GM19372 (cell line): ENCODE measurements at regions not wholly inside any gene's neighbourhood (a gene's known extent, or its start where the extent isn't known, plus 50 kb on each side); places are given as distances from the start of the nearest gene placed in this dataset.
"Not testable (repeated sequence)": the region's sequence is repeated elsewhere in the genome, so short reads cannot be mapped to it uniquely, and the experiment has no call there.

ENCODE experiments used
- ATAC-seq: cut with Tn5 transposase; IDR thresholded peaks from one replicate; pipeline ENCODE4 v1.9.1; 2021; ENCODE audit warnings: mild to moderate bottlenecking, low read depth, moderate library complexity; ENCODE audit not compliant: unreplicated experiment

DNA sequence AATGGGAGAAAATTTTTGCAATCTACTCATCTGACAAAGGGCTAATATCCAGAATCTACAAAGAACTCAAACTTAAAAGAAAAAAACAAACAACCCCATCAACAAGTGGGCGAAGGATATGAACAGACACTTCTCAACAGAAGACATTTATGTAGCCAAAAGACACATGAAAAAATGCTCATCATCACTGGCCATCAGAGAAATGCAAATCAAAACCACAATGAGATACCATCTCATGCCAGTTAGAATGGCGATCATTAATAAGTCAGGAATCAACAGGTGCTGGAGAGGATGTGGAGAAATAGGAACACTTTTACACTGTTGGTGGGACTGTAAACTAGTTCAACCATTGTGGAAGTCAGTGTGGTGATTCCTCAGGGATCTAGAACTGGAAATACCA is 187.7 kb upstream of the ARHGEF26 start:
- not testable (repeated sequence) for ATAC-seq

DNA sequence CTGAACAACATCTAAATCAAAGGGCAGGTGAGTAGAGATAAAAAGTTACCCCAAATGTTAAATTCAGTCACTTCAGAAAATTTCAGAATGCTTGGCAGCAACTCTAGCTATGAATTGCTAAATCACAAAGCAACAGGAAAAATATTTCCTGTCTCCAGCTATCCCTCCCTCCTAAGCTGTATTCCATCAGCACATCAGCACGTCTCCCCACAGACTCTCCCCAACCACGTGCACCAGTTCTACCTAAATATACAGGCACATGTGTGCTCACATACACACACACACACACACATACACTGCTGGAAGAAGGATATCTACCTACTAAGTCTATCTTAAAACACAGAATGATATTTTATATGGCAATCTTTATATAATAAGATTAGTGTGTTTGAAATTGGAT is 177.1 kb upstream of the ARHGEF26 start:
- no peak for ATAC-seq

DNA sequence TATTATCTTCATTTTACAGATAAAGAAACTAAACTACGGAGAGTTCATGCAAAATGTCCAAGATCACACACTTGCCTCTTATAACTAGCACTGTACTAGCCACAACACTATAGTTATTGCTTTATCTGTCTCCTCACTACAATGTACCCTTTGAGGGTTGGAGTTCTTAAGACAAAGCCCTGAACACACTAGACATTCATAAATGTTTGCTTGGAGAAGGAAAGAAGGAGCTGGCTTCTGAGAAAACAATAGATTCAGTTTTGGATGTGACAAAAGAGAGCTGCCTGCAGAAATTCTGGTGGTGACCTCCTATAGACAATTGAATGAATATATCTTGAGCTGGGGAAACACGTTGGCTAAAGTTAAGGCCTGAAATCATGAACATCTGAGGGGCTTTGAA is 169.9 kb upstream of the ARHGEF26 start:
- ATAC-seq: no peak

DNA sequence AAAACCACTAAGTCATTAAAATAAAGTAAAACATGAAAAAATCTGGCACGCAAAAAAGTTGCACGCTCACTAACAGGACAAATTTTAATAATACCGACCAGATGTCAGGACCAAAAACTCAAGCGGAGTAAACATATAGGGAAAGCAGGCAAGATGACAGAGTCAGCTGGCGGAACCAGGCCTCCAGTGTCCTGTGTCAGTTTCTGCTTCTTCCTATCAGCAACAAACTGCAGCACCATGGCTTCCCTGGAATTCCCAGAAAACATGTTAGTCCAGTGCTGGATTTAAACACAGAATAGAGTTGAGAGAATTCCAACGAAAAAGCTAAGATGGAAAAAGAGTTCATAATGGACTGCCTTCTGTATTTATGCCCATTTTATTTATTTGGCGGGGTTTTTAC is 169.1 kb upstream of the ARHGEF26 start:
- ATAC-seq: no peak

DNA sequence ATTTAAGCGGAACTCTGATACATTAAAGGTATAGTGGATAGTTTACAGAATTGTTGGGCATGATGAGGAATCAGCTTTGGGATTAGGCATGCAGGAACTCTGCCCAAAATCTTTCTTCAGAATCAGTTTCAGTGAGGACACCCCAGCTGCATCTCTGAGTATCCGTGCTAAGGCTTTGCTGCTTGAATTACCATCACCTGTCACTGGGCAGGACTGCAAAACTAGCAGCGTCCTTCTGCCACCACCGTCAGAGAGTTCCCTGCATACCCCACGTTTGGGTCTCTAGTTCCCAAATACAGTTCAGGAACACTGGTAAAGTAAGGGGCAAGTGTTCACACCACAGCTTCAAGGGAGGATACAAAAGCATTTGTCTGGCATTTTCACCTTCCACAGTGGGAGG is 164.6 kb upstream of the ARHGEF26 start:
- no peak for ATAC-seq

DNA sequence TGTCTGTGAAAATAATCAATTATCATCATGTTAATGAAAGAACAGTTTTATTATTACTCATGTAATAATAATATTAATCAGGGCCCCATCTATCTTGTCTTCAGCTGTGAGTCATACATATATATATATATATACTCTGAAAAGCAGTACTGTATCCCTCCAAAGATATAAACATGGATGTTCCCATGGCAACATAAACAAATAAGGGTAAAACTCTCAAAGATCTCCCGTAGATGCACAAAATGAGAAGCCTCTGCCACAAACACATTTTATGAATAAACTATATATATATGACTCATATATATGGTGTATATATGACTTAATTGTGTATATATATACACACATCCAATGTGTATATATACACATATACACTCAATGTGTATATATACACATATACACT is 163.8 kb upstream of the ARHGEF26 start:
- ATAC-seq: no peak

DNA sequence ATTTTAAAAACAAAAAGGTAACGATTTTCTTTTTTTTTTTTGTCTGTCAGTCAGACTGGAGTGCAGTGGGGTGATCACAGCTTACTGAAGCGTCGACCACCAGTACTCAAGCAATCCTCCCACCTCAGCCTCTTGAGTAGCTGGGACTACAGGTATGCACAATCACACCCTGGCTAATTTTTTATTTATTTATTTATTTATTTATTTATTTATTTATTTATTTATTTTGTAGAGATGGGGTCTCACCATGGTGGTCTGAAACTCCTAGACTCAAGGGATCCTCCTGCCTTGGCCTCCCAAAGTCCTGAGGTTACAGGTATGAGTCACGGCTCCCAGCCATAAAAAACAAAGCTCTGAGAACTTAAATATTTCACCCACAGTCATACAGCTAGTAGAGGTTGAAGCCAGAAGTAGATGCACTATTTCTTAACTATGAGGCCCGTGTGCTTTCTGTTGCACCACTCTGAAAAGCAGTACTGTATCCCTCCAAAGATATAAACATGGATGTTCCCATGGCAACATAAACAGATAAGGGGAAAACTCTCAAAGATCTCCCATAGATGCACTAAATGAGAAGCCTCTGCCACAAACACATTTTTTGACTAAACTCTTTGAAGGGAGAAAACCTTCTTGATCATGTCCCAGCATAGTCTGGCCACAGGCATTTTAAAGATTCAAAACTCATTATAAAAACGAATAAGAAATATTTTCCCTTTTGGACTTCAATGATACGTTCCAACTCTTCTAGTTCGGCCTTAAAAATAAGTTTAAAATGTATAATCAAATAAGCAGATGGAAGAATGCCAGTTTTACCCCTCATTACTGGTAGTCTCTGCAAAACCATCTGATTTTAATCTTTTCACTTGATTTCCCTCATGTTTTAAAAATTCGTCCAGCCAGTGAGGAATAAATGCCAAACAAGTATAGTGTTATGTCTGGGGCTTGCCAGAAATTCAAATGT is 162.3 kb upstream of the ARHGEF26 start:
- no peak for ATAC-seq

DNA sequence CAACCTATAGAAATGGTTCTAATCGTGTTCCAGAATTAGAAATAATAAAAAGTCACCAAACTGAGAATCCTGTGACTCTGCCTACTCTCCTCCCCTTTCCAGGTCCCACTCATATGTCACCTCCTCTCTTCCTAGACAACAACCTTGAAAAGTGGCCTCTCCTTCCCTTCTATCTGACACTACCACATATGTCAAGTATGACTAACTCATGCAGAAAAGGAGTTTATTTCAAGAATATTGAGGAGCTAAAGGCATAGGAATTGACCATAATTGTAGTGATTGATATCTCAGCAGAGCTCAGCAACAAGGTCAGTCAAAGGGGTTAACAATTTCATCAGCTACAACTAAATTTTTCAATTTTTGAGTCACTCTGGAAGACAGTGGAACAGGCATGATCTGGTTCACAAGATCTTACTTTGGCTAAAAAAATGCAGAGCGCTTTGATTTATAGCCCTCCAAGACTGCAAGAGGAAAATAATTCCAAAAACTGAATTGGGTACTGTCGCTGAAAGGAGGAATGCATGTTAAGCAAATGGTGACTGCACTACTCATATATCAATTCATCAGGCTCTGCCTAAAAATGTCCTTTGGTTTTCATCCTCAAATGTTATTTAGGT is 160.6 kb upstream of the ARHGEF26 start:
- ATAC-seq: no peak

DNA sequence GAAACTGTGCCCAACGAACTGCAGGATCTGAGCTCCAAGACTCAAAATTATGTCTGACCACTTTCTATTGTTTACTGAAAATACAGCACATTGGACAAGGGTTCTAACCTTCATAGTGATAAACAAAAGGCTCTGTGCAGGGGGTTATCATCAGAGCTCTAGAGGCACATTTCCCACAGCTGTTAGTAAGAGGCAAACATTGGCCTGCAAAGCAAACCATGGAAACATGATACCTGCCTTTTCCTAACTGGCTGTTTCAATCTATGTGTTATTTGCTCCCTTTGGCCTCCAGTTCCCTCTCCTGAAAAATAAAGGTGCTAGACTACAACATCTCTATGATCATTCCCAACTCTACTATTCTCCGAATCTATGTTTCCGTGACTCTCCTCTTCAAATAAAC is 159.7 kb upstream of the ARHGEF26 start:
- ATAC-seq: no peak

DNA sequence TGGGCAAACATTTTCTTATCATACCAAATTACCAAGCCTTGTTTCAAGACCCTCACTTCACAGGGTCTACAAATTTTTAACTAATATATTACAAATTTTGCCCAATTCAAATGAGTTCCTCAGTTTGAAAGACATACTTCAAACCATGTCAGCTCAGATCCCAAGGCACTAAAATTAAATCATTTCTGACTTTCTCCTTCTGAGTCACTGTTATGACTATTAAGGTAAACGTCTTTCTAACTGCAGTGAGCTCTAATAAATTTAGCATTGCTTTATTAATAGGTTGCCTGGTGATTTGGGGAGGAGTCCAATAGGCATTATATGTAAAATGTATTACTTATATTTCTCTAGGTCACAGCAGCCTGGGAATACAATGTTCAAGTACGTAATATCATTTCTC is 158.2 kb upstream of the ARHGEF26 start:
- no peak for ATAC-seq

DNA sequence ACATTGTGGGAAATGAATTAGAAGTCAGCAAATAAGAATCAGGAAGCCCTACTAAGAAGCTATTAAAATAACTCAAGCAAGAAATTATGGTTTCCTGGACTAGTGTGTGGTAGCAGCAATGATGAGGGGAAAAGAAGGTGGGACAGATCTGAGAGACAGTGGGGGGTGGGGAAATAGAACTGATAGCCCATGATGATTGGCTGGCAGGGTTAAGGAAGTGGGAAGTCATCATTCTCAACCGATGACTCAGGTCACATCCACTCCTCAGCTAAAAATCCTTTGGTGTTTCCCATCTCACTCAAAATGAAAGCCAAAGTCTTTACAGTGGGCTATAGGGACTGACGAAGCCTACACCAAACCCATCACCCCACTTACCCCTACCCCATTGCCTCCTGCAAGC is 153.9 kb upstream of the ARHGEF26 start:
- no peak for ATAC-seq

DNA sequence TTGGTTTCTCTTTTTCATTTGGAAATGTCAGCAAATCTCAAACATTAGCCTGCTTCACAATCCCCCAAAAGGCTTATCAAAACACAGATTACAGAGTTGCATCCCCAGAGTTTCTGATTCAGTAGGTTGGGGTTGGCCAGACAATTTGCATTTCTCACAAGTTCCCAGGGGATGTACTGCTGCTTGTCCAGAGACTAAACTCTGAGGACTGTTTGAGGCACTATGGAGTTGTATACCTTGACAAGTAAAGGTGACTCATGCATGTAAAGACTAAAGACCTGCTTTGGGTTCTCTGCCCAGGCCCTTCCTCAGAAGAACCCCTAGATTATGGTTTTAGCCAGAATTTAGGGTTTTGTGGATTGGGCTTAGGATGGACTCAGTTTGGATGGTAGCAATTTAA is 151.1 kb upstream of the ARHGEF26 start:
- no peak for ATAC-seq

DNA sequence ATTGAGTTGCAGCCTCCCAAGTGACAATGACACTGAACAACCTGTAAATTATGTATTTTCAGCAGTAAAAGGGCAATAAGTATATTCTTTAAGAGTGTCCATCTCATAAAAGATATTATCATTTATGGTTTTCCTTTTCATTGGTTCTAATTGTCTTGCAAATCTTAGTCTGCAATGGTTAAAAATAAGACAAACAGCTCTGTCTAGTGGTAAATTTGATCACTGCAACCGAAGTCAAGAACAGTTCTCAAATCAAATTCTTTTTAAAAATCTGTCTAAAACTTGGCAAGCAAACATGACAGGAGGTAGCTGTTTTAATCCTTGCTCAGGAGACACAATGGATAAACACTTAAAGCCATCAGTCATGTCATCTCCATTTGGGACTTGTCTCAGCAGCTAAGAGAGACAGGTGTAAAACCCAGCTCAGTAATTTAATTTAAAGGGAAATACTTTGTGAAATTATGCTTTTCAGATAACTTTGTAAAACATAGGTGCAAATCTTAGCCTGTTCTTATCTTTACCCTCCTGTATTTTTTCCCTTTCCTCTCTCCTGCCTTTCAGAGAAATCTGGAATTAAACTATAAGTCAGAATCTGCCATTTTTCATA is 150.3 kb upstream of the ARHGEF26 start:
- no peak for ATAC-seq

DNA sequence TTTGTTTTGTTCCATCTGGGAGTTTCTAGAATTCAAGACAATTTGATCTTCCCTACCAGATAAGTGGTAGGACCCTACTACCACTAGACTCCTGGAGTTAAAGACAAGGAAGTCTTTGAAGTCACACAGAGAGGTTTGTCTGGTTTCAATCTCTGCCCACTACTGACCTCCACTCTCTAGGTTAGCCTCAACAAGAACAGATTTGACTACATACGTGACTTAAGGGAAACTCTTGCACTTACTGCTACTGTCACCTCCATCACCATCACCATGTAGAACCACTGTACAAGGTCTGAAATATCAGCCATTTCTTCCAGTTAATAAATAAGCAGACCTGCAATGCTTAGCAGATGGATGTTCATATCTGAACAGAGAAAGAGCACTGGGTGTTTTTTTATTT is 148.3 kb upstream of the ARHGEF26 start:
- peak; percentile 57 for ATAC-seq

DNA sequence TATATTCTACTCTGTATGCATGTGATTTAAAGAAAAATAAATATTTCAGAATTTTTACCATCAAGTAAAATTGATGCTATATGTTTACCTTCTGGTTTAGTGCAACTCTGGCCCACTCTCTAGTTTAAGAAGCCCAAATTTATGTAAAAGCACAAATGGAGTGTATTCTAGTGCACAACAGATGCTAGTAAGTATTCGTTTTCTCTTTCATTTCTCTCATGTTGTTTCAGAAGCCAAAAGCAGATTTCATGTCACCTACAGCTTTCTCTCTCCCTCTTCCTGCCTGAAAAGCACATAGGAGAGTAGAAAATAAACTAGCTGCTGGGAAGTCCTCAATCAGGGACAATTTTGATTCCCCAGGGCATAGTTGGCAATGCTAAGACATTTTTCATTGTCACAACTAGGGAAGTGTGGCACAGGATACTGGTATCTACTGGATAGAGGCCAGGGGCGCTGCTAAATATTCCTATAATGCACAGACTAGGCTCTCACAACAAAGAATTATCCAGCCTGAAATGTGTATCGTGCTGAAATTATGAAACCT is 147.4 kb upstream of the ARHGEF26 start:
- peak; percentile 33 for ATAC-seq

DNA sequence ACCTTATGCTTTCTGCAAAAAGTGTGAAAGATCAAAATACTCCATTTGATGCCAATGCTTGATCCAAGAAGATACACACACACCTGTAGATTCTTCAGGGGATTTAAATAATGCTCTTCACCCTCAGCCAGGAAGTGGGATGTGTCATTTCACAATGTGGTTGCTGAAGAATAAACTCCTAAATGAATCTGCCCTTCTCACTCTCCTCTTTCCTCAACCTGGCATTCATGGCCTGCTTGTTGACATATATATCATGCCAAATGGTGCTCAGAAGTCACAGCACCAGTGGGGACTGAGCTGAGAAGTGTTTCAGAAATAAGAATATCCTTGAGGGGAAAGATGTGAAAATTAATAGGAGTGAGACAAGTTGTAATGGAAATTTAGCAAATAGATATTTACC is 146.6 kb upstream of the ARHGEF26 start:
- ATAC-seq: no peak

DNA sequence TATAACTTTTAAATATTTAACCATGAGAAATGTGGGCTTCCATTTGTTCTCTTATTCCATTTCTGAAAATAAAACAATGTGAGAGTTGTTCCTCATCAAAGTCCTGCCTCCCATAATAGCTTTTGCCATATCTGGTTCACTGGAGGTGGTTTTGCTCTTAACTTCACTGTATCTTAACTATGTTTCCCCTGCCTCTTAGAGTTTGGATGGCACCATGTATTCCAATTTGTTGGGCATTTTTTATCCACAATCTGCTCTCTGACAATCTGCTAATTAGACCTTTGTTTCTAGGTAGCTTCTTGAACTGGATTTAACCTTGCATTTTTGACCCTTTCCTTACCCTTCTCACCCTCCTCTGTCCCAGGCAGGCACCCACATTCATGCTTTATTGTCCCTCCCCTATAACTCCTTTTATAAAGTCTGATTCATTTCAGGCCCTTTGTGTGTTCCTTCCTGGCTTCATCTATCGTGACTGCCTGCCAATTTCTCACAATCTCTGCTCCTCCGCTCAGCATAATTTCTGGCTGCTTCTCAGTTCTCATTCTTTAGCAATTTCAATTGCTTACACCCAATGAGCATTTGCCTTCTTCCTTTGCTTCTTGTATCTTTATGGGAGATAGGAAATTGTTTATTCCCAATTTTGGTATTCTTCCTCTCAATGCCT is 144.2 kb upstream of the ARHGEF26 start:
- ATAC-seq: no peak

DNA sequence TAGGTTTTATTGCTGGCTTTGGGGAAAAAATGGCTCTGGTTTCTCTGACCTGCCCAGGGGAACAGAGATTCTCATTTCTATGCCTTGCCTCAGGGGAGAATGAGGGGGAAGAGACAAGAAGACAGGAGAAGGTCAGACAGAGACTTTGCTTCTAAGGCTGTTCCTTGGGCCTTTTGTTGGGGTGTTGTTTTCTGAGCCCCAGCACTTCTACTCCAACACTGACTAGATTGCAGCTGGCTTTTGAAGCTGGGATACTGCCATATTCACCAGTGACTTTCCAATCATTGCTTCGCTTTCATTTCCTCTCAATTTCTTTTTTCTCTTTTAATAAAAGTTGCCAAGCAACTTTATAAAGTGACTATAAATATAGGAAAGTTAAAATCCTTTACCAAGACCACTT is 143.2 kb upstream of the ARHGEF26 start:
- ATAC-seq: no peak

DNA sequence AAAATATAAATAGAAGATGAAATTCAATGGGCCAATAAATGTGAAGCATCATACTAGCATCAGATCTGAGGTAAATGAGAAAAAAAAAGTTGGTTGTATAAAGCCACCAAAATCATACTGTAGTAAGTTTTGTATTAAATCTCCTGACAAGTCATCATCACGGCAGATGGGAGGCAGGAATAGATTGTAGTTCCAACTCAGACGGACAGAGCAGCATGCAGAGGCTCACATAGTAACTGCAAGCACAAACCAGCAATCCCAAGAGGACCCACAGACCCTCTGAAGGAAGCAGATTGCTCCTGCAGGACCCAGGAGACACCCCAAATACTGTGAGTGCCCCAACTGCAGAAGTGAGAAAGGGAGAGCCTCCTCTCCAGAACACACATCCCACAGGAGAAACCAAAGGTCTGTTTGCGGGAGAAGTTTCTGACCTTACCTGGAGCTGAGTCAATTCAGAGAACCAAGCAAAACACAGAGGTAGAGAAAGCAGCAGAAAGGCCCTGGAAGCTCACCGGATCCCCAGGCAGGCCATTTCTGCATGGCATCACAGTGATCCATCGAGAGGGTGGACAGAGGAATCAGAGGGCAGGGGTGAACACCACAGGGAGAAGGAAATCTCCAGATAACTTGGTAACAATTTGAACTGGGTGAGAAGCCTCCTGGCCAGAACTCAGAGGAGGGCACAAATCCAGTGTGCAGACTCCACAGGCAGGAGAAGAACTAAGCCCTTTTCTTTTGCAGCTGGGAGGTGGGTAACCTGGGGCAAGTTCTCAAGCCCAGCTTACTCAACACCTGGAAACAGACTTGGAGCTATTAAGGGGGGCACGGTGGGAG is 141.6 kb upstream of the ARHGEF26 start:
- ATAC-seq: no peak

DNA sequence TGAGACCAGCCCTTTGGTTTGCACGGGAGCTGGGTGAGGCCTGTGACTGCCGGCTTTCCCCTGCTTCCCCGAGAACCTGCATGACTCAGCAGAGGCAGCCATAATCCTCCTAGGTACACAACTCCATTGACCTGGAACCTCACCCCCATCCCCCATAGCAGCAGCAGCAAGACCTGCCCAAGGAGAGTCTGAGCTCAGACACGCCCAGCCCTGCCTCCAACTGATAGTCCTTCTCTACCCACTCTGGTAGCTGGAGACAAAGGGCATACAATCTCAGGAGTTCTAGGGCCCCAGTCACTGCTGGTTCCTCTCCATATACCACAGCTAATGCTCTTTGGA is 141.0 kb upstream of the ARHGEF26 start:
- ATAC-seq: no peak
